ENCODE measurements at regions not wholly inside any gene's neighbourhood (a gene's known extent, or its start where the extent isn't known, plus 50 kb on each side); places are given as distances from the start of the nearest gene placed in this dataset.

GRCh38 chr15:72915843-72916242 is 132.3 kb upstream of the ADPGK start:
- H3K27me3 Mint-ChIP-seq (ENCODE audit: insufficient read depth, unreplicated experiment): peaks cover 4% of the 10 kb centered on the region
- no peaks in the 10 kb centered on the region for H3K36me3 ChIP-seq (ENCODE audit: control insufficient read depth, insufficient read depth, low read length)
- H3K4me1 ChIP-seq: no peaks in the 10 kb centered on the region
- H3K9me3 ChIP-seq: no peaks in the 10 kb centered on the region
- no peaks in the 10 kb centered on the region for H3K9me3 Mint-ChIP-seq (ENCODE audit: unreplicated experiment)
- intact Hi-C loops (cut with micrococcal nuclease; ENCODE audit: unreplicated experiment): no loop called here
- no peaks in the 10 kb centered on the region for H3K27me3 ChIP-seq (replicated peaks; ENCODE audit: control insufficient read depth, insufficient read depth, low read length)
- no TSS peak for BruUV-seq (replicated peaks)
- no peaks in the 10 kb centered on the region for H3K4me1 Mint-ChIP-seq (ENCODE audit: low read depth, unreplicated experiment)
- H3K4me3 Mint-ChIP-seq (ENCODE audit: unreplicated experiment): no peak overlapping the region
- POLR2A ChIA-PET: no interaction called here
- DNase-seq: no peak
- CTCF ChIA-PET: no interaction called here
- no peaks in the 10 kb centered on the region for H3K36me3 Mint-ChIP-seq (ENCODE audit: insufficient read depth, unreplicated experiment)
- TF ChIP-seq CTCF (IDR thresholded peaks at IDR 0.05; ENCODE audit: insufficient read depth in 1 of 2, low read depth in 1 of 2, low read length in 1 of 2, severe bottlenecking in 1 of 2, unreplicated experiment in 1 of 2): no peak
- no peak overlapping the region for H3K4me3 ChIP-seq (ENCODE audit: low read depth, low read length)
- H3K27ac Mint-ChIP-seq (ENCODE audit: unreplicated experiment): no peak overlapping the region

- Mint-ChIP-seq H3K9me3 (ENCODE audit: unreplicated experiment) (no peaks in the 10 kb centered on the region), H3K4me1 (ENCODE audit: low read depth, unreplicated experiment) (no peaks in the 10 kb centered on the region), H3K36me3 (ENCODE audit: insufficient read depth, unreplicated experiment) (no peaks in the 10 kb centered on the region), H3K4me3 (ENCODE audit: unreplicated experiment) (no peak overlapping the region), H3K27ac (ENCODE audit: unreplicated experiment) (no peak overlapping the region), H3K27me3 (ENCODE audit: insufficient read depth, unreplicated experiment) (peaks cover 7% of the 10 kb centered on the region)
- Histone ChIP-seq H3K4me1 (no peaks in the 10 kb centered on the region), H3K27me3 (replicated peaks; ENCODE audit: control insufficient read depth, insufficient read depth, low read length) (no peaks in the 10 kb centered on the region), H3K4me3 (ENCODE audit: low read depth, low read length) (no peak overlapping the region), H3K9me3 (no peaks in the 10 kb centered on the region), H3K36me3 (ENCODE audit: control insufficient read depth, insufficient read depth, low read length) (no peaks in the 10 kb centered on the region)
- CTCF ChIA-PET: no interaction called here
- intact Hi-C loops (cut with micrococcal nuclease; ENCODE audit: unreplicated experiment): no loop called here
- DNase-seq: no peak
- BruUV-seq (replicated peaks): no TSS peak
- POLR2A ChIA-PET: no interaction called here
- no peak for TF ChIP-seq CTCF (IDR thresholded peaks at IDR 0.05; ENCODE audit: insufficient read depth in 1 of 2, low read depth in 1 of 2, low read length in 1 of 2, severe bottlenecking in 1 of 2, unreplicated experiment in 1 of 2)
These were observed 129.4 kb upstream of the ADPGK start for GRCh38 chr15:72912996-72913395.

- BruUV-seq (replicated peaks): no TSS peak
These were observed 128.6 kb upstream of the ADPGK start for GRCh38 chr15:72912121-72912520.

More at GRCh38 chr15:72912121-72912520, 128.6 kb upstream of the ADPGK start:
- Histone ChIP-seq H3K4me3 (ENCODE audit: low read depth, low read length) (no peak overlapping the region), H3K36me3 (ENCODE audit: control insufficient read depth, insufficient read depth, low read length) (no peaks in the 10 kb centered on the region), H3K4me1 (no peaks in the 10 kb centered on the region), H3K27me3 (replicated peaks; ENCODE audit: control insufficient read depth, insufficient read depth, low read length) (no peaks in the 10 kb centered on the region), H3K9me3 (no peaks in the 10 kb centered on the region)
- Mint-ChIP-seq H3K9me3 (ENCODE audit: unreplicated experiment) (no peaks in the 10 kb centered on the region), H3K4me1 (ENCODE audit: low read depth, unreplicated experiment) (no peaks in the 10 kb centered on the region), H3K27ac (ENCODE audit: unreplicated experiment) (no peak overlapping the region), H3K27me3 (ENCODE audit: insufficient read depth, unreplicated experiment) (peaks cover 11% of the 10 kb centered on the region), H3K36me3 (ENCODE audit: insufficient read depth, unreplicated experiment) (no peaks in the 10 kb centered on the region), H3K4me3 (ENCODE audit: unreplicated experiment) (no peak overlapping the region)
- TF ChIP-seq CTCF (IDR thresholded peaks at IDR 0.05; ENCODE audit: insufficient read depth in 1 of 2, low read depth in 1 of 2, low read length in 1 of 2, severe bottlenecking in 1 of 2, unreplicated experiment in 1 of 2): no peak
- intact Hi-C loops (cut with micrococcal nuclease; ENCODE audit: unreplicated experiment): no loop called here
- POLR2A ChIA-PET: no interaction called here
- DNase-seq: no peak
- CTCF ChIA-PET: no interaction called here

Measured in Caco-2 (cell line).